ENCODE measurements at regions not wholly inside any gene's neighbourhood (a gene's known extent, or its start where the extent isn't known, plus 50 kb on each side); places are given as distances from the start of the nearest gene placed in this dataset.
"Not testable (repeated sequence)": the region's sequence is repeated elsewhere in the genome, so short reads cannot be mapped to it uniquely, and the experiment has no call there.

DNA sequence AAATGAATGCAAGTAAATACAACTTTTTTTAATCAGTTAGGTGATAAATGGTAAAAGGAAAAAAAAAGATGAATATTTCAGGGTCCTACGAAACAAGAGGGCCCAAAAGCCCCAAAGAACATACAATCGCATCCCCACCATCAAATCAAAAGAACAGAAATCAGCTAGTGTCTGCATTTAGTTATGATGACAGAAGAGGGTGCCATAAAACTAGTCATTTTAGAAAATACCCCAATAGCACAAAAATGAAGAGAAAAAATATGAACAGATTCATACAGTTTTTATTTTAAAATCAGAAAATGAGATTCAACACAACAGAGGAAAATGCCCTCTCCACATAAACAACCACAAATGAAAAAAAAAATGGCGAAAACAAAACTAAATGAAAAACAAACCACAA lies 905.5 kb downstream of the REEP3 start:
- no peak overlapping the region for H3K4me3 ChIP-seq (ENCODE audit: low read depth, low read length)
- DNase-seq (ENCODE audit: low read depth) = no peak
- TF ChIP-seq CTCF (IDR thresholded peaks at IDR 0.05; ENCODE audit: low read depth, low read length, missing control alignments) = no peak

- TF ChIP-seq CTCF (IDR thresholded peaks at IDR 0.05; ENCODE audit: low read depth, low read length, missing control alignments) = peak; percentile 36
- no peak for DNase-seq (ENCODE audit: low read depth)
- H3K4me3 ChIP-seq (ENCODE audit: low read depth, low read length) = no peak overlapping the region
These were observed 909.6 kb downstream of the REEP3 start for GRCh38 chr10:64430690-64431323.

DNA sequence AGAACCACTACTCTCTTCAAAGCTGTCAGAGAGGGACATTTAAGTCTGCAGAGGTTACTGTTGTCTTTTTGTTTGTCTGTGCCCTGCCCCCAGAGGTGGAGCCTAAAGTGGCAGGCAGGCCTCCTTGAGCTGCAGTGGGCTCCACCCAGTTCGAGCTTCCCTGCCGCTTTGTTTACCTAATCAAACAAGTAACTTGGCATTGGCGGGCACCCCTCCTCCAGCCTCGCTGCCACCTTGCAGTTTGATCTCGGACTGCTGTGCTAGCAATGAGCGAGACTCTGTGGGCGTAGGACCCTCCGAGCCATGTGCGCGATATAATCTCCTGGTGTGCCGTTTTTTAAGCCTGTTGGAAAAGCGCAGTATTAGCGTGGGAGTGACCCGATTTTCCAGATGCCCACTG lies 920.7 kb downstream of the REEP3 start:
- H3K4me3 ChIP-seq (ENCODE audit: low read depth, low read length); DNase-seq (ENCODE audit: low read depth): not testable (repeated sequence)

DNA sequence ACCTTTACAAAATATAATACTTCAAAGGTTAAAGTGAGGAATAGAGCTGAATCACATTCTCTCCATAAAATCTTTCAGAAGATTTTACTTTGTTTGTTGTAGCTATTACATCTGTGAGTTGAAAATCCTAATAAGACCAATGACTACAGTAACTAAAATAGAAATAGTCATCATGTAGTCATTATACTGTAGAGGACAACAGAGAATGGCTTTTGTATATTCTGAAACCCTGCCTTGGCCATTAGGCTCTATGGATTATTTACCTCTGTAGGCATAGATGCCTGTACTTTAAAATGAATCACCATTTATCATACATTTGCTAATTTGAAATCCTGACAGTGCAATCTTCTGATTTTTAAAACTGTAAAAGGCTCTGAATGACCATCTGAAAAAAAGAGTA lies 923.0 kb downstream of the REEP3 start:
- DNase-seq (ENCODE audit: low read depth) = no peak
- TF ChIP-seq CTCF (IDR thresholded peaks at IDR 0.05; ENCODE audit: low read depth, low read length, missing control alignments) = no peak
- H3K4me3 ChIP-seq (ENCODE audit: low read depth, low read length) = no peak overlapping the region

GRCh38 chr10:64444564-64444963 lies 923.4 kb downstream of the REEP3 start:
- no peak for TF ChIP-seq CTCF (IDR thresholded peaks at IDR 0.05; ENCODE audit: low read depth, low read length, missing control alignments)
- DNase-seq (ENCODE audit: low read depth) = no peak
- H3K4me3 ChIP-seq (ENCODE audit: low read depth, low read length) = no peak overlapping the region

GRCh38 chr10:64449603-64450002 lies 928.4 kb downstream of the REEP3 start:
- TF ChIP-seq CTCF (IDR thresholded peaks at IDR 0.05; ENCODE audit: low read depth, low read length, missing control alignments) = no peak
- H3K4me3 ChIP-seq (ENCODE audit: low read depth, low read length) = no peak overlapping the region
- DNase-seq (ENCODE audit: low read depth) = no peak

GRCh38 chr10:64450312-64450711 lies 929.1 kb downstream of the REEP3 start:
- DNase-seq (ENCODE audit: low read depth) = no peak
- H3K4me3 ChIP-seq (ENCODE audit: low read depth, low read length) = no peak overlapping the region
- no peak for TF ChIP-seq CTCF (IDR thresholded peaks at IDR 0.05; ENCODE audit: low read depth, low read length, missing control alignments)

Measured in GM12864 (cell line).